Fibroblast of mammary gland (primary cell): ENCODE measurements at regions not wholly inside any gene's neighbourhood (a gene's known extent, or its start where the extent isn't known, plus 50 kb on each side); places are given as distances from the start of the nearest gene placed in this dataset.
"Not testable (repeated sequence)": the region's sequence is repeated elsewhere in the genome, so short reads cannot be mapped to it uniquely, and the experiment has no call there.

Experiments
- DNase-seq: peaks from one replicate; pipeline ENCODE4 v3.0.0-alpha.2; 2010; ENCODE audit warnings: low read depth
- H3K4me3 ChIP-seq: 2 replicates; pipeline ENCODE4 v1.5.1; 2011; ENCODE audit warnings: low read depth, mild to moderate bottlenecking, low read length, moderate library complexity; ENCODE audit not compliant: control insufficient read depth
- TF ChIP-seq, protein P1 (sequence below): conservative IDR thresholded peaks from 2 replicates; pipeline ENCODE4 v1.5.1; 2011; ENCODE audit warnings: low read depth, low read length, inconsistent platforms; ENCODE audit not compliant: control insufficient read depth, insufficient read depth

DNA sequence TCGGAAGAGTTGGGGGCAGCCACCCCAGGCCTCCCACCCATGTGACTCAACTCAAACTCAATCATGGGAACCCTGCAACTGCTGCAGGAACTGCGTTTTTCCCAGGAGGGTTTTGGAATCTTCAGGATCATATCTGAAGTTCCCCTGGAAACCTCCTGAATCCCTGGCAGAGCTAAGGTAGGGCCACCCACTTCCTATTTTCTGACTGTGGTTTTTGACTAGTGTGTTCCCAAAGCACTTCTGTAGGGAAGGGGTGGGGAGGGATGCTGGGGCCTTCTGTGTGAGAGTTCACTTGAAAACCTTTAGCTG lies 127.6 kb upstream of the UNC5B start:
- DNase-seq = no peak
- TF ChIP-seq, protein P1, sequence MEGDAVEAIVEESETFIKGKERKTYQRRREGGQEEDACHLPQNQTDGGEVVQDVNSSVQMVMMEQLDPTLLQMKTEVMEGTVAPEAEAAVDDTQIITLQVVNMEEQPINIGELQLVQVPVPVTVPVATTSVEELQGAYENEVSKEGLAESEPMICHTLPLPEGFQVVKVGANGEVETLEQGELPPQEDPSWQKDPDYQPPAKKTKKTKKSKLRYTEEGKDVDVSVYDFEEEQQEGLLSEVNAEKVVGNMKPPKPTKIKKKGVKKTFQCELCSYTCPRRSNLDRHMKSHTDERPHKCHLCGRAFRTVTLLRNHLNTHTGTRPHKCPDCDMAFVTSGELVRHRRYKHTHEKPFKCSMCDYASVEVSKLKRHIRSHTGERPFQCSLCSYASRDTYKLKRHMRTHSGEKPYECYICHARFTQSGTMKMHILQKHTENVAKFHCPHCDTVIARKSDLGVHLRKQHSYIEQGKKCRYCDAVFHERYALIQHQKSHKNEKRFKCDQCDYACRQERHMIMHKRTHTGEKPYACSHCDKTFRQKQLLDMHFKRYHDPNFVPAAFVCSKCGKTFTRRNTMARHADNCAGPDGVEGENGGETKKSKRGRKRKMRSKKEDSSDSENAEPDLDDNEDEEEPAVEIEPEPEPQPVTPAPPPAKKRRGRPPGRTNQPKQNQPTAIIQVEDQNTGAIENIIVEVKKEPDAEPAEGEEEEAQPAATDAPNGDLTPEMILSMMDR = no peak
- H3K4me3 ChIP-seq = no peak overlapping the region

GRCh38 chr10:71085689-71086438 lies 126.5 kb upstream of the UNC5B start:
- TF ChIP-seq, protein P1 = no peak
- no peak for DNase-seq

DNA sequence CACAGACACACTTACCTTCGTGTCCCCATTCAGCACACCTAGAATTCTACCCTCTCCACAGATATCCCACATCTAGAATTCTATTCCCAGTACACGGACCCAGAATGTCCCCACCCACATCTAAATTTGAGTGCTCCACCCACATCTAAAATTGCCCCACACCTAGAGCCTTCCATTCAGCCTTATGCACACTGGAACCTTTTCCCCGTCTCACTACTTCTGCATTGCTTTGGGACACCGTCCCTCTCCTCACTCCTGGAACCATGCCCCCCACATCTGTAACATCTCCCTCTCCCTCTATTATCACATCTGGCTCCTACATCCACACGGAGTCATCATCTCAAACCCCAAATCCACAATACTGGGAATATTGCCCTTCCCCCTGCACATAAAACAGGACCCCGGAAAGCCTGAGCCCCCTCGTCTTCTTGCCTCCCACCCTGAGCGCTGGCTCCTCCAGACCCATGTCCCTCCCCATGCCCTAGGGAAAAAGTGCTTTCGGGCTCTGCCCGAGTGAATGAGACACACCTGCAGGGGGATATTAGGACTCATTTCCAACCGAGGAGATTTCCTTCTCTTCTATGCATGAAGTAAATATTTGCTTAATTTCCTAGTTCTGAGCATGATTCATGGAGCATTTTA lies 125.8 kb upstream of the UNC5B start:
- H3K4me3 ChIP-seq = no peak overlapping the region
- TF ChIP-seq, protein P1 = no peak
- DNase-seq = no peak

More at GRCh38 chr10:71085689-71086438, 126.5 kb upstream of the UNC5B start:
- H3K4me3 ChIP-seq = no peak overlapping the region

- DNase-seq = no peak
- TF ChIP-seq, protein P1 = no peak
- no peak overlapping the region for H3K4me3 ChIP-seq
Measured at GRCh38 chr10:71087622-71088021, 124.7 kb upstream of the UNC5B start.

DNA sequence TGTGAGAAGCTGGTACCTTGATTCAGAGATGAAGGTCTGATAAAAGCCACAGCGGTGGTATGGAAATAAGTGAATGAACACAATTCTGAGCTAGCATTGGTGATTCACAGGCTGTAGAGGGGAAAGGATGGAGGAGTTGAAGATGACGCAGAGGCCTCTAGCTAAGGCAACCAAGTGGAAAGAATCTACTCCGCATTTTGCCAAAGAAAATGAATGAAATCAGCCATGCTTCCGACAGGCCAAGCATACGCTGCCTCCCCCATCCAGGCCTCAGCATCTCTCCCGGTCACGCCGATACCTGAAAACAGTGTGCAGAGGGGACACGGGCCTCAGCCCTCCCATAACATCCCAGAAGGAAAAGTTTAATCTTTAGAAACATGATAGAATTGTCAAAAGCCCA lies 124.3 kb upstream of the UNC5B start:
- DNase-seq = no peak
- TF ChIP-seq, protein P1 = no peak
- no peak overlapping the region for H3K4me3 ChIP-seq

GRCh38 chr10:71088578-71088977 lies 123.8 kb upstream of the UNC5B start:
- H3K4me3 ChIP-seq, DNase-seq: not testable (repeated sequence)

DNA sequence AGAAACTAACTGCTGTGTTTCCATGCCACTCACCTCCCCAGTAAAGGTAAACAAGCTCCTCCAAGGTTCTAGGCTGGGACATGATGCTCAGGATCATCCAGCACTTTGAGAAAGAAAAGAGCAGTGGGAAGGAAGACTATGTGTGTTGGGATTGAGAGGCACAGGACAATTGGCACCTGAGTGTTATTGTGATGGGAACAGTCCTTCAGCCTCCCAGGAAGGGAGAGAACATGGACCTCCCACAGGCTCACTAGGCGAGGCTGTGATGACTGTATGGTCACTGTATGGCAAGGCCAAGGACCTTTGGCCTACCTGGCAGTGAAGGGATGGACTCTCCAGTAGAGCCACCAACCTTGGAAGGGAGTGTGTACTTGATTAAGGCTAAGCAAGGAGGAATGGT lies 123.2 kb upstream of the UNC5B start:
- TF ChIP-seq, protein P1 = no peak
- H3K4me3 ChIP-seq = no peak overlapping the region
- DNase-seq = no peak
